Activated naive CD4-positive, alpha-beta T cell treated with anti-CD3 and anti-CD28 coated beads for 36 hours (primary cell): ENCODE measurements at regions not wholly inside any gene's neighbourhood (a gene's known extent, or its start where the extent isn't known, plus 50 kb on each side); places are given as distances from the start of the nearest gene placed in this dataset.

Source experiments
- CTCF ChIA-PET: fragments of 350-600 bp; sonication (Branson Sonifier 250); formaldehyde crosslinking; loops from one replicate; lab custom pipeline; 2021; ENCODE audit warnings: antibody characterized with exemption; lab: Charles Lee
- DNase-seq: peaks from one replicate; pipeline ENCODE4 v3.0.0-alpha.2; 2020
- H3K27ac Mint-ChIP-seq: one replicate; pipeline ENCODE4 v1.8.0; 2021; ENCODE audit warnings: mild to moderate bottlenecking, mixed read lengths
- H3K27me3 Mint-ChIP-seq: one replicate; pipeline ENCODE4 v1.8.0; 2021; ENCODE audit warnings: low read depth, mixed read lengths
- H3K36me3 Mint-ChIP-seq: one replicate; pipeline ENCODE4 v1.8.0; 2021; ENCODE audit warnings: low read depth, mixed read lengths
- H3K4me1 Mint-ChIP-seq: one replicate; pipeline ENCODE4 v1.8.0; 2021; ENCODE audit warnings: low read depth, mixed read lengths
- H3K4me3 Mint-ChIP-seq: one replicate; pipeline ENCODE4 v1.8.0; 2021; ENCODE audit warnings: mild to moderate bottlenecking, moderate library complexity, mixed read lengths
- H3K9me3 Mint-ChIP-seq: one replicate; pipeline ENCODE4 v1.8.0; 2021; ENCODE audit warnings: mixed read lengths
- intact Hi-C: fragments of 100-400 bp; cut with micrococcal nuclease; formaldehyde crosslinking; loops from one replicate; pipeline ENCODE4 v1.15.1; 2023

DNA sequence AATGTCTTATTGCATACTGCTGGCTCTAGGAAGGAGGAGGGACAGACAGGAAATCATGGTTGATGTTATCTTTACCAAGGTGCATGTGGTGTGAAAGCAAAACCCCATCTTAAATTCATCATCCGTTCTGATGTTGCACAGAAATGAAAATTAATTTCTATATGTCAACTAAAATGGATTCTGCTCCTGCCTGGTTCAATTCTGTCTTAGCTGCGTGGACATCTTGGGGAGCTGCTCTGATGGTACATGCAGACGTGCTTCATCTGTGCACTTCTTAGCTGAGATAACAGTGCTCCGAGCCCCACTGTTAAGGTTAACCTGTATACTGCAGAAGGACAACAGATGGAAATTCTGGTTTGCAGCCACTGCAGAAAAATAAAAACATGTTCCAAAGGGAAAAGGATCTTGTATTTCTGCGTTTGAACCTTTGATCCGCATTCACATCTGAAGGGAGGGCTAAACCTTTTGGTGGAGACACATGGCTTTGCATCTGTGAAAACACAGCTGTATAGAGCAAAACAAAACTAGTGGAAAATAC lies 155.6 kb downstream of the TM9SF2 start:
- H3K27ac Mint-ChIP-seq: no peak overlapping the region
- H3K4me3 Mint-ChIP-seq: peak overlapping the region; percentile 51
- no peaks in the 10 kb centered on the region for H3K36me3 Mint-ChIP-seq
- peak; percentile 28 for DNase-seq
- CTCF ChIA-PET: interaction anchor here (0.6 to 4.1 kb wide), 47 partner anchors 9 to 918 kb away, joined by 3 to 22 read pairs (median 4); partner anchors contain the start of gene CLYBL
- H3K4me1 Mint-ChIP-seq: peaks cover 42% of the 10 kb centered on the region
- intact Hi-C loops: loop anchor here (1.0 to 10.0 kb wide), 17 partner anchors 52 to 1970 kb away; partner anchors contain the start of genes GGACT, PCCA, TMTC4 and ZIC2
- no peaks in the 10 kb centered on the region for H3K27me3 Mint-ChIP-seq
- no peaks in the 10 kb centered on the region for H3K9me3 Mint-ChIP-seq

DNA sequence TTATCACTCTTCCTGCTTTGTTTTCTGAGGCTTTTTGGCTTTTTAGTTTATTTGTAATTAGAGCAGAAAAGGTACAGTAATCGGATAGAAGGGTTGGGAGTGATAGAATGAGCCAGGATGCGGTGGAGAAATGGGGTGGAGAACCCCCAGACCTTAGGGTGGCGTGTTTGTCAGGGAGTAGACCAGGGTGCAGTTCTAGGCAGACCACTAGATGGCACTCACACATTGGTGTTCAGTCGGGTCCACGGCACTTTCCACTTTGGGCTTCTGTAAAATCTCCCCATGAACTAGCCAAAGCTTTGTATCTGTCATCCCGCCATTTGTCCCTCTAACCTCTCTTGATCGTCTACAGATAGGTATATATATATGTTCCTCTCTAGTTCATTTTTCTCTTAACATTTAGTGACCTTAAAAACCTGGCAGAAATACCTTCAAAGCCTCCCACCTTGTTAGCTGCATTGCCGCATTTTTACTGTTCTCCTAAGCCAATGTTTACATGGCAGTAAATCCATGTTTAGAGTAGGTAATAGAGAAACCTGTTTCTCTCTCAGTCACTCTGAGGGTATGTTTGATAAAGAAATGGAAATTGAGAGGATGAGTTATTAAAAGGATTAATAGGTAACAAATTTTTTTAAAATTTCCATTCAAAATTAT lies 154.9 kb downstream of the TM9SF2 start:
- H3K9me3 Mint-ChIP-seq: no peaks in the 10 kb centered on the region
- no peaks in the 10 kb centered on the region for H3K36me3 Mint-ChIP-seq
- peak overlapping the region; percentile 39 for H3K4me3 Mint-ChIP-seq
- intact Hi-C loops: loop anchor here (1.0 to 10.0 kb wide), 16 partner anchors 51 to 1971 kb away; partner anchors contain the start of genes GGACT, TMTC4 and ZIC2
- DNase-seq: peak; percentile 93
- H3K27ac Mint-ChIP-seq: no peak overlapping the region
- no peaks in the 10 kb centered on the region for H3K27me3 Mint-ChIP-seq
- H3K4me1 Mint-ChIP-seq: peaks cover 42% of the 10 kb centered on the region
- CTCF ChIA-PET: interaction anchor here (0.6 to 4.1 kb wide), 54 partner anchors 10 to 918 kb away, joined by 3 to 22 read pairs (median 4); partner anchors contain the start of gene CLYBL

DNA sequence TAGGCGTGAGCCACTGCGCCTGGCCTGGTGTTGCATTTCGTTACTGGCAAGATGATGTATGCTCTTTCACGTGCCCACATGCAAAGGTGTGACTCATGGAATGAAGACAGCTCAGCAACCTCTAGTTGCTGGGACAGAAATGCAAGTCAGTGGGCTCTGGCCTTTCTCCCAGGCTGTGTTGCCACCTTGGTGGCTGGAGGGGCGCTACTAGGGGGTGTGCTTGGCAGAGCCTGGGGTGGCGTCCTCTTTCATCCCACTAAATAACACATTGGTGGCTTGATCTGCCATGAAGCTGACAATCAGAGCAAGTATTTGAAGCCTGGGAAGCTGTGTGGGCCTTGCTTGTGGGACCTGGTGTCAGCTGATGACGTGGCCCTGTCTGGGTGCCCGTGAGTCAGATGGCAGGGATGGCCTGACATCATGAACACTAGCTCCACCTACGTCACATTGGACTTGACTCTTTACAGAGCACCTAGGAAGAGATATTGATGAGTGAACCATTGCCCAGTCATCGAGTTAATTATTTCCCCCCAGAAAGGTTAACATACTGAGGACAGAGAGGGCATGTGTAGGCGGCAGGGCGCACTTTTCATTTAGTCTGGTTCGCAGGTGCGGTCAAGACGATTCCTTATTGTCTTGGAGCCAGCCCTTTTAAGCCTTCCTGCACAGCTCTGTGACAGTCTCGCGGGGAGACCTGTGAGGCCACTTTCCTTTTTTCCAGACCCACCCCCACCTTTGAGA lies 154.2 kb downstream of the TM9SF2 start:
- H3K4me1 Mint-ChIP-seq: peaks cover 41% of the 10 kb centered on the region
- no peaks in the 10 kb centered on the region for H3K36me3 Mint-ChIP-seq
- no peak overlapping the region for H3K4me3 Mint-ChIP-seq
- no peak overlapping the region for H3K27ac Mint-ChIP-seq
- peak; percentile 31 for DNase-seq
- no peaks in the 10 kb centered on the region for H3K27me3 Mint-ChIP-seq
- intact Hi-C loops: loop anchor here (1.0 to 10.0 kb wide), 16 partner anchors 50 to 1972 kb away; partner anchors contain the start of genes GGACT, TMTC4 and ZIC2
- CTCF ChIA-PET: interaction anchor here (0.6 to 4.1 kb wide), 34 partner anchors 9 to 887 kb away, joined by 3 to 22 read pairs (median 4); no protein-coding TSS in a partner anchor
- no peaks in the 10 kb centered on the region for H3K9me3 Mint-ChIP-seq

DNA sequence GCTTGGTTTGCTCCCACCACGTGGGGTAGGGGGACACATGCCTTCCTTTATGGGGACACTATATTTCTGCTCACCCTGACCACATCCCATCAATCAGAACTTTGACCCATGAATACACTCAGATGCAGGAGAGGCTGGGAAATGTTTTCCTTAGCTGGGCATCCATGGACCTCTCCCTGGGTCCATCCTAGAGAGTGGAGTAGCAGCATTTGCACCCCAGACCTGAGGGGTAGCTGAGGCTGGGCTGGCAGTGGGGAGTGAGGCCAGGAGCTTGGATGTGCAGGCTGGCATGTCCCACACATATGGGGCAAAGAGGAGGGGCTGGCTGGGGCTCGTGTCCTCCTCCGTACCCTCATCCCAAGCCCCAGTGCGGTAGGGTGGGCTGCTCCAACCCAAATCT lies 152.8 kb downstream of the TM9SF2 start:
- CTCF ChIA-PET: interaction anchor here (0.6 kb wide), 1 partner anchor 8 kb away, joined by 3 read pairs; no protein-coding TSS in a partner anchor
- peaks cover 32% of the 10 kb centered on the region for H3K4me1 Mint-ChIP-seq
- H3K36me3 Mint-ChIP-seq: no peaks in the 10 kb centered on the region
- H3K9me3 Mint-ChIP-seq: no peaks in the 10 kb centered on the region
- no peak overlapping the region for H3K27ac Mint-ChIP-seq
- no peak for DNase-seq
- H3K4me3 Mint-ChIP-seq: no peak overlapping the region
- intact Hi-C loops: loop anchor here (10.0 kb wide), 1 partner anchor 891 kb away; no protein-coding TSS in a partner anchor
- no peaks in the 10 kb centered on the region for H3K27me3 Mint-ChIP-seq

DNA sequence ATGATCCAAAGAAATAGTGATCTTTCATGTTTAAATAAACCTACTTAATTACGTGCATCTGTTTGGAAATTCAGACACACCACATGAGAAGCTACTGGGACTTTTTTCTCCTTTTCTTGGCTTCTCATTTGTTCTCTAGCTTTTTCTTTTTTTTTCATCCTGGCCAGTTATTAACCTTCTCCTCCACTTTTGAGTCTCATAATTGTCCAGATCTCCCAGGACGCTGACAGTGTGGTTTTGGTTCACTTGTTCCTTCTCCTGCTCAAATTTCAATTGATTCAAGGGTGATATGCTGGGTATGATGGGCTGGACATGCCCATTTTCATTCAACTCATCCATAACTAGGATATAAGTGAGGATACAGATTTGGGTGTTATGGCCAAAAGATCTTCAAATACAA lies 152.3 kb downstream of the TM9SF2 start:
- no peak overlapping the region for H3K27ac Mint-ChIP-seq
- CTCF ChIA-PET: interaction anchor here (0.5 to 0.6 kb wide), 3 partner anchors 8 to 1447 kb away, joined by 3 read pairs; no protein-coding TSS in a partner anchor
- H3K4me1 Mint-ChIP-seq: peaks cover 28% of the 10 kb centered on the region
- DNase-seq: no peak
- H3K36me3 Mint-ChIP-seq: no peaks in the 10 kb centered on the region
- H3K4me3 Mint-ChIP-seq: no peak overlapping the region
- intact Hi-C loops: loop anchor here (10.0 kb wide), 1 partner anchor 891 kb away; no protein-coding TSS in a partner anchor
- H3K9me3 Mint-ChIP-seq: no peaks in the 10 kb centered on the region
- no peaks in the 10 kb centered on the region for H3K27me3 Mint-ChIP-seq

- intact Hi-C loops: loop anchor here (10.0 kb wide), 1 partner anchor 892 kb away; no protein-coding TSS in a partner anchor
Measured at GRCh38 chr13:99652901-99653300, 151.6 kb downstream of the TM9SF2 start.

DNA sequence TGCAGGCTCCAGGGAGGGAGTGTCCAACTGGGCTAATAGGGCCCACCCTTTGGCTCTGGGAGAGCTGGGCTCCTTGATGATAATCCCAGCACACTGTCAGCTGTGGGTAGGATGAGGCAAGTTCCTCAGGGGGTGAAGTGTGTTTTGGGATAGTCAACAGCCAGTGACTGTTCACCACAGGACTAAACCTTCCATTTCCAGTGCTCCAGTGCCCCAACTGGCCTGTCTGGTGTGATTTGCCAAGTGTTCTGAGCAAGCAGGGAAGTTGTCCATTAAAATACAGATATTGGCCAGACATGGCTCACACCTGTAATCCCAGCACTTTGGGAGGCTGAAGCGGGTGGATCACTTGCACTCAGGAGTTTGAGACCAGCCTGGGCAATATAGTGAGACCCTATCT lies 150.9 kb downstream of the TM9SF2 start:
- CTCF ChIA-PET: no interaction called here

More at GRCh38 chr13:99652901-99653300, 151.6 kb downstream of the TM9SF2 start:
- DNase-seq: no peak
- Mint-ChIP-seq H3K36me3 (no peaks in the 10 kb centered on the region), H3K27me3 (no peaks in the 10 kb centered on the region), H3K4me3 (no peak overlapping the region), H3K9me3 (no peaks in the 10 kb centered on the region), H3K27ac (no peak overlapping the region), H3K4me1 (peaks cover 27% of the 10 kb centered on the region)
- CTCF ChIA-PET: interaction anchor here (0.5 kb wide), 1 partner anchor 1448 kb away, joined by 3 read pairs; no protein-coding TSS in a partner anchor

GRCh38 chr13:99651016-99651415 lies 149.7 kb downstream of the TM9SF2 start:
- DNase-seq: no peak
- Mint-ChIP-seq H3K4me1 (peaks cover 9% of the 10 kb centered on the region), H3K9me3 (no peaks in the 10 kb centered on the region), H3K4me3 (no peak overlapping the region), H3K27ac (no peak overlapping the region), H3K36me3 (no peaks in the 10 kb centered on the region), H3K27me3 (no peaks in the 10 kb centered on the region)
- CTCF ChIA-PET: interaction anchor here (0.6 kb wide), 1 partner anchor 23 kb away, joined by 3 read pairs; no protein-coding TSS in a partner anchor
- intact Hi-C loops: loop anchor here (10.0 kb wide), 1 partner anchor 894 kb away; no protein-coding TSS in a partner anchor

More for the DNA sequence above, 150.9 kb downstream of the TM9SF2 start:
- Mint-ChIP-seq H3K9me3 (no peaks in the 10 kb centered on the region), H3K36me3 (no peaks in the 10 kb centered on the region), H3K4me1 (peaks cover 20% of the 10 kb centered on the region), H3K27me3 (no peaks in the 10 kb centered on the region), H3K4me3 (no peak overlapping the region), H3K27ac (no peak overlapping the region)
- no peak for DNase-seq
- intact Hi-C loops: loop anchor here (10.0 kb wide), 1 partner anchor 893 kb away; no protein-coding TSS in a partner anchor

GRCh38 chr13:99650410-99650809 lies 149.1 kb downstream of the TM9SF2 start:
- intact Hi-C loops: loop anchor here (10.0 kb wide), 1 partner anchor 894 kb away; no protein-coding TSS in a partner anchor
- no peaks in the 10 kb centered on the region for H3K36me3 Mint-ChIP-seq
- CTCF ChIA-PET: interaction anchor here (0.6 kb wide), 1 partner anchor 23 kb away, joined by 3 read pairs; no protein-coding TSS in a partner anchor
- DNase-seq: no peak
- H3K9me3 Mint-ChIP-seq: no peaks in the 10 kb centered on the region
- H3K4me1 Mint-ChIP-seq: peaks cover 3% of the 10 kb centered on the region
- no peak overlapping the region for H3K4me3 Mint-ChIP-seq
- no peaks in the 10 kb centered on the region for H3K27me3 Mint-ChIP-seq
- H3K27ac Mint-ChIP-seq: no peak overlapping the region

- Mint-ChIP-seq H3K4me1 (peaks cover 3% of the 10 kb centered on the region), H3K9me3 (no peaks in the 10 kb centered on the region), H3K36me3 (no peaks in the 10 kb centered on the region), H3K4me3 (no peak overlapping the region), H3K27me3 (no peaks in the 10 kb centered on the region), H3K27ac (no peak overlapping the region)
- intact Hi-C loops: no loop called here
- CTCF ChIA-PET: interaction anchor here (0.6 kb wide), 1 partner anchor 153 kb away, joined by 3 read pairs; no protein-coding TSS in a partner anchor
- DNase-seq: no peak
Measured at GRCh38 chr13:99648927-99649326, 147.7 kb downstream of the TM9SF2 start.

GRCh38 chr13:99648066-99648665 lies 146.9 kb downstream of the TM9SF2 start:
- CTCF ChIA-PET: interaction anchor here (1.0 kb wide), 1 partner anchor 265 kb away, joined by 3 read pairs; no protein-coding TSS in a partner anchor
- peaks cover 3% of the 10 kb centered on the region for H3K4me1 Mint-ChIP-seq
- H3K4me3 Mint-ChIP-seq: no peak overlapping the region
- H3K27ac Mint-ChIP-seq: no peak overlapping the region
- no peaks in the 10 kb centered on the region for H3K27me3 Mint-ChIP-seq
- H3K9me3 Mint-ChIP-seq: no peaks in the 10 kb centered on the region
- no peaks in the 10 kb centered on the region for H3K36me3 Mint-ChIP-seq
- intact Hi-C loops: no loop called here
- no peak for DNase-seq
